GM19438 (cell line): ENCODE measurements at regions not wholly inside any gene's neighbourhood (a gene's known extent, or its start where the extent isn't known, plus 50 kb on each side); places are given as distances from the start of the nearest gene placed in this dataset.
"Not testable (repeated sequence)": the region's sequence is repeated elsewhere in the genome, so short reads cannot be mapped to it uniquely, and the experiment has no call there.

ENCODE experiments used
- ATAC-seq: cut with Tn5 transposase; IDR thresholded peaks from one replicate; pipeline ENCODE4 v1.9.1; 2021; ENCODE audit warnings: low read depth; ENCODE audit not compliant: unreplicated experiment

DNA sequence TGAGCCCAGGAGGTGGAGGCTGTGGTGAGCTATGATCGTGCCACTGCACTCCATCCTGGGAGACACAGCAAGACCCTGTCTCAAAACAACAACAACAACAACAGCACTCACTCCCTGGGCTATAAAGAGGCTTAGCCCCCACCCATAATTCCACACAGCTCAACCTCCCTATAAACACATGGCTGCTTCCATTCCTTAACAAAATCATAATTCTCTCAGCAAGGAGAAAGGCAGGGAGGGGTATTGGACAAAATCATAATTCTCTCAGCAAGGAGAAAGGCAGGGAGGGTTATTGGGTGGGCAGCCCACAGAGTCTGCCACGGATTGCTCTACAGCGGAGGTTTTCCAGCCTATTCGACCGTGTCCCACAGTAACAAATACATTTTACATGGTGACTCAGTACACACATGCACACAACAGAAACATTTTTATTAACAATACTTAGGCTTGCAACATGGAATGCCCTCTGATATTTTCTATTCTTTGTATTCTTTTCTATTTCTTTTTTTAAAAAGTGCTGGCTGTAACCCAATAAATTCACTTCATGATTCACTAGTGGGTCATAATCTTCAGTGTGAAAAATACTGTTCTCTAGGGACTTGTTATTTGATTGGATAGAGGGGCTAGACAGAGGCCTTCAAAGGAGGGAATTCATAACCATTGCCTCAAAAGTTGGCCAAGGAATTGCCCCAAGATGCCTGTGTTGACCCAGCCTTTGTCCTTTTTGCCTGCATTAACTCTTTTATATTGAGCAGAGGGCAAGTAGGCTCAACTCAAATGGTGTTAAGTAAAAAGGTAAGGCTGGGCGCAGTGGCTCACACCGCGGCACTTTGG, 50.6 kb upstream of the ZMYND8 start:
- no peak for ATAC-seq

DNA sequence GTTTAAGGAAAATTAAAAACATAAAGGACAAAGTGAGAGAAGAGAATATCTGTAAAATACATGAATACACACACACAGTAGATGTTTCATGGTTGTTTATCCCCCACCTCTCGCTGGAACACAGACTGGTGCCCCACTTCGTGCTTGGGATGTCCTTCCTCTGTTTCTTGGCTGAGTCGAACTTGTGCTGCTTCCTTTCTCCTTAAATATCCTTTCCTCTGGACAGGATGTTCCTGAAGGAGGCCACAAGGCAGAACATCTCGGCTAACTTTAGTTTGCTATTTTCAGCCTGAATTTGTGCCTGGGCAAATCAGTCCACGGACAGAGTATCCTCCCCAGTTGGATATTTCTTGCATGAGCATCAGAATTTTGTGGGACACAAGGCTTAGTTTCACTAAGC, 54.7 kb upstream of the ZMYND8 start:
- ATAC-seq: no peak

DNA sequence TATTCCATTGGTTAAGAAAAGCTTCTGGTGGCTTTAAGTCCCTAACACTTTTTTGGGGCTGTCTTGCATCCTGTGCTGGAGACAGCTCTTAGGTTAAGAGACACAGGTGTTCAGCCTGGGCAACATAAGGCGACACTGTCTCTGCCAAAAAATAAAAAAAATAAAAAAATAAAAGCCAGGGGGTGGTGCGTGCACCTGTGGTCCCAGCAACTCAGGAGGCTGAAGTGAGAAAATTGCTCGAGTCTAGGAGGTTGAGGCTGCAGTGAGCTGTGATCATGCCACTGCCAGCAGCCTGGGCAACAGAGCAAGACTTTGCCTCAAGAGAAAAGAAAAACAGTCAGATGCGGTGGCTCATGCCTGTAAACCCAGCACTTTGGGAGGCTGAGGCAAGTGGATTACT, 55.6 kb upstream of the ZMYND8 start:
- ATAC-seq: no peak

DNA sequence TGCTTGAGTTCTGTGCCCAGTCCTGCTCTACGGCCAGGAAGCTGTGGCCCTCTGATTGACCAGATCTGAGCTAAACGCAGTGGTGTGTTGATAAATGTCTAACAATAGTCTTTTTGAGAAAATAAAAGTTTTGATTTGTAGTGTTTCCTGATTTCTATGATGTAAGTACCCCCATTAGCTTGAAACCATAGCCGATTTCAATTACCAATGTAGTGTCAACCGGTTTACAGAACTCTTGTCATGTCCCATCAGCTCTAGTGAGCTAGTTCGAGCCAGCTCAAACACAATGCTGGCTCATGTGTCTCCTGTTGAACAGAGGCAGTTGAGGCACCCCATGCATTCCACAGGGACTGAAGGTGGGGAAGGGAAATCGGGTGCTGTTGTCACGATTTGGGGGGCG, 56.7 kb upstream of the ZMYND8 start:
- ATAC-seq: no peak

DNA sequence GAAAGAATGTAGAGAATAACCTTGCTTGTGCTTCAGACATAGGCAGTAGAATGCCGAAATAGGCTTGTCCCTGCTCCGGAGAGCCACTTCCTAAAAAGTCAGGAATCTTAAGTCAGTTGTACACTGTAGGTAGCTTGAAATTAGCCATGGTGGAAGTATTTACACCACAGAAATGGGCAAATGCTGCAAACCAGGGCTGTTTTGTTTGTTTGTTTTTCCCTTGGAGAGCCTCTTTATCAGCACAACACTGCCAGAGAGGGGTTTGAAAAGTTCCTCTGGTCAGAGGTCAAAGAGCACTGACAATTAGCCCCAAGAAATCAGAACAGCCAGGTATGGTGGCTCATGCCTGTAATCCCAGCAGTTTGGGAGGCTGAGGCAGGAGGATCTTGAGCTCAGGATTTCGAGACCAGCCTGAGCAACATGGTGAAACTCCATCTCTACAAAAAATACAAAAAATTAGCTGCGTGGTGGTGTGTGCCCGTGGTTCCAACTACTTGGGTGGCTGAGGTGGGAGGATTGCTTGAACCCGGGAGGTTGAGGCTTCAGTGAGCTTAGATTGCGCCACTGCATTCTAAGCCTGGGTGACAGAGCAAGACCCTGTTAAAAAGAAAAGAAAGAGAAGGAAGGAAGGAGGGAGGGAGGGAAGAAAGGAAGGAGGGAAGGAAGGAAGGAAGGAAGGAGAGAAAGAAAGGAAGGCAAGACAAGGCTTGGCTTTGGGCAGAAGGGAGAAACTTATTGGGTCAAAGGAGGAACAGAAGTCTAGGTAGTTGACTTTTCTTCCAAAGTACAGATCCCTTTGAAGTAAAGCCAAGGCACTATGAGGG, 61.0 kb upstream of the ZMYND8 start:
- no peak for ATAC-seq

DNA sequence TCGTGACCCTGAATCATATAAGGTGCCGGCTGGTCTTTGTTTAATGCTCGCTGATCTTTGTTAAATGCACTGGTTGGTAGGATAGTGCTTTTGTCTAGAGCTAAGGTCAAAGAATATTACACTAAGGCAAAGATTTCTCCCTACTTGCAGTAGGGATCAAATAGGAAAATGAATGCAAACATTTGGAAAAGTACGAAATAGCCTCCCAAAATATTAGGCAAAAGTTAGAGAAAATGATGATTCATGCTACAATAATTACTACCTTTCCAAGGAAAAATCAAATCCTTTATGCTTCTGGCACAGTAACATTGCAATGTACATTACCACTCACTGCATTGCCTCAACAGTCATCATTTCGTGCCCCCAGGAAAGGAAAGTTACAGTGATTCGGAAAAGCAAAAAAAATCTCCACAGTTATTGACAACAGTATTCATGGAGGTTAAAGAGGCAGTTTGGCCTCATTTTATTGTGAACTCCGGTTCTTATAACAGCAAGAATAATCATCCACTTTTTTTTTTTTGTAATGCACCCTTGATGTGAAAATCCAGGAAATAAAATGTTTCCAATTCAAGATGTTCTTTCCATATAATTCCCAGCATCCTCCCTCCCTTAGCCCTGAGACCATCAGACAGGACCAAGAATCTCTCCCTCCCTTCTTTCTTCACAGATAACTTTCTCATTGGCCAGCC, 61.7 kb upstream of the ZMYND8 start:
- no peak for ATAC-seq

DNA sequence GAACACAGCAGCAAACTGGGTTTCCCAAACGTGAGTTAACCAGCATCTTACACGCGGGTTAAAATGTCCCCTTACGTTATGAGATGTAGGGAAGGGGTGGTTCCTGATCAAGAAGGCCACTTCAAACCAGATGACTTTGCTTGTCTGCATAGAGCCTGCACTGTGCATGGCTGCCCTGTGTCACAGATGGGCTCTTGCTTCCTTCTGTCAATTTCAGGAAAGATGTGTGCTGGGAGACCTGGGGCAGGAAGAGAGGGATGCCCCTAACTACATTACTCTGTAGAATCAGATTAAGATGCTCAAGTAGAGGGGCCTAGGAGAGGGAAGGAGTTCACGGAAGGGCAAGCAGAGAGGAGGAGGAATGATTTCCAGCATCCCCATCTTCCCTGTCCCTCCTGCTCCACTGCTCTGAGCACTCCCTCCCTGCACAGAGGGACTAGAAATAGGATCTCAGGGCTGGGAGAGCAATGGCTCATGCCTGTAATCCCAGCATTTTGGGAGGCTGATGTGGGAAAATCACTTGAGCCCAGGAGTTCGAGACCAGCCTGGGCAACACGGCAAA, 63.5 kb upstream of the ZMYND8 start:
- ATAC-seq: no peak

DNA sequence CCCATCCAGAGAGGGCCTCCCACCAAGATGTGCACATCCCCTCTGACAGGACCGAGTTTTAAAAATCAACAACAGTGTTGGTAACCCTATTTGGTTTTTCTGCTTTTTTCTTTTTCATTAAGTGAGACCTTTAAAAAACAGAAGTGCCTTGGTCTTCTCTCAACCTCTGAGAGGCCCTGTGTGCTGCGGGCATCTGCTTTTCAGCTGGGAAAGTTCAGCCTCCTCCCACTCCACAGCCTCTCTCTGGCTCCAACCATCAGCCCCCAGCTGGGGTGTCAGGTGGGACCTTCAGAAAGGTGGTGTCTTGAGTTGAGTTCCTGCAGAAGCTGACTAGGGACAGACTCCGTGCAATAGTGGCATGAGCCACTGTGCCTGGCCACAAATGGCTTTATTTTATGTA, 64.6 kb upstream of the ZMYND8 start:
- no peak for ATAC-seq

DNA sequence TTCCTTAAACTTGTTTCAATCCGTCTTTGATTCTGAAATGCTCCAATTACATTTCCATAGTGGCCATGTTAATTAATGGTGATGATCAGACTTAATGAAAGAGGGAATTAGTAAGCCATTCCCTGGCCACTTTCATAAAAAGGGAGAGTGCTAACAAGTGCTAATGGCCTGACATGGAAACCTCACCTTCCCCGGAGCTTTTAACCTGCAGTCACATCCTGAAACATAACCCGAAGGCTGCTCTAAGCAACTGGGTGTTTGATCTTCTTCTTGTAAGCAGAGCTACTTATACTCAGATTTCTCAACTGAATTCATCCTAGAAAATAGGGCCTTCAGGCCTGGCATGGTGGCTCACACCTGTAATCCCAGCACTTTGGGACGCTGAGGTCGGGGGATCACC, 67.1 kb upstream of the ZMYND8 start:
- ATAC-seq: no peak

DNA sequence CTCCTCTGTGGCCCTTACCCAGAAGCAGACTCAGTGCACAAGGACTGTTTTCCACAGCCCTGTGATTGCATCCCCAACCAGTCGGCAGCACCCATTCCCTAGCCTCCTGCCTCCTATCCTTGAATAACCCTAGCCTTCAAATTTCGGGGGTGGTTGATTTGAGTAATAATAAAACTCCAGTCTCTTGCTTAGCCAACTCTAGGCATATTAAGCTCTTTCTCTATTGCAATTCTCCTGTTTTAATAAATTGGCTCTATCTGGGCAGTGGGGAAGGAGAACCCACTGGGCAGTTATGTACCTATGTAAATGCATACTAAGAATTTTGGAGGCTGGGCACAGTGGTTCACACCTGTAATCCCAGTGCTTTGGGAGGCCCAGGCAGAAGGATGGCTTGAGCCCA, 70.6 kb upstream of the ZMYND8 start:
- no peak for ATAC-seq

DNA sequence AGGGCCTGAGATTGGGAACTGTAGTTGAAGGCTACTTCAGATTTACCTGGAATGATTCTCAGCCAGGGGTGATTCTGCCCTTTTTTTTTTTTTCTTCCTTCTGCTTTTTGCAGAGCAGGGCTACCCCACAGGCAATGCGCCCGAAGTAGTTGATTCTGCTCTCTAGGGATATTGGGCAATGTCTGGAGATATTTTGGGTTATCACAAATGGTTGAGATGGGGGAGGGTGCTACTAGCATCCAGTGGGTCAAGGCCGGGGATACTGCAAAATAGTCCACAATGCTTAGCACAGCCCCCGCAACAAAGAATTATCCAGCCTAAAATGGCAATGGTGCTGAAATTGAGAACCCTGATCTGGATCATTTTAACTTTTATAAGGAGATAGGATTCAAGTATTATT, 71.2 kb upstream of the ZMYND8 start:
- no peak for ATAC-seq

DNA sequence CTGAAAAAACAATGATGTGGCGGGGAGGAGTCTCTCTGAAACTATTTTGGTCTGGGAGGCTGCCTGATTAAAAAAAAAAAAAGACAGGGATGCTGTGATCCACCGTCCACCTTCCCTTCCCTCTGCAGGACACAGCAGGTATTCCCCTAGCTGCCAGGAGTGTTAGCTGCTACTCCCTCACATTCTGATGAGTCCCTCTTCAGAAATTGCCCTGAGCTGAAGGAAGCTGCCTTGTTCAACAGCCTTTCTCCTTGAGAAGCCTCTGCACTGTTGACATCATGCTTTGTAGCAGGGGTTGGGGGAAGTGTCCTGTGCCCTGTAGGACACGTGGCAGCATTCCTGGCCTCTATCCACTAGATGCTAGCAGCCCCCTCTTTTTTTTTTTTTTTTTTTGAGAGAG, 71.7 kb upstream of the ZMYND8 start:
- no peak for ATAC-seq

DNA sequence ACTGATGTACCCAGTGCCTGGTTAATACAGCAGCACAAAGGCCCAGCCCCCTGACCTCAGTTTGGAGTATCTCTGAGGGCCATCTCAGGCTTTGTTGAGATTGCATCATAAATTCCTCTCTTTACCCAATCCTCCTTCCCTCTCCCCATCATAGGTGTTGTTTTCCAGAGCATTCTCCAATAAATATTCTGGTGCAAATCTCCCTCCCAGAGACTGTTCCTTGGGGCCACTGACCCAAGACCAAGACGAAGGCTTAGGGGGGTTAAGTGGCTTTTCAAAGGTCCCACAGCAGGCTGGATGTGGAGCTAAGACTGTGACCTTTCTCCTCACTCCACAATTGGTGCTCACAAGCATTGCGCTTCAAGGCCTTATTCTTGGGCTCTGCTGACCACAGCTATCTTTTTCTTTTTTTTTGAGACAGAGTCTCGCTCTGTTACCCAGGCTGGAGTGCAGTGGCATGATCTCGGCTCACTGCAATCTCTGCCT, 72.4 kb upstream of the ZMYND8 start:
- no peak for ATAC-seq

DNA sequence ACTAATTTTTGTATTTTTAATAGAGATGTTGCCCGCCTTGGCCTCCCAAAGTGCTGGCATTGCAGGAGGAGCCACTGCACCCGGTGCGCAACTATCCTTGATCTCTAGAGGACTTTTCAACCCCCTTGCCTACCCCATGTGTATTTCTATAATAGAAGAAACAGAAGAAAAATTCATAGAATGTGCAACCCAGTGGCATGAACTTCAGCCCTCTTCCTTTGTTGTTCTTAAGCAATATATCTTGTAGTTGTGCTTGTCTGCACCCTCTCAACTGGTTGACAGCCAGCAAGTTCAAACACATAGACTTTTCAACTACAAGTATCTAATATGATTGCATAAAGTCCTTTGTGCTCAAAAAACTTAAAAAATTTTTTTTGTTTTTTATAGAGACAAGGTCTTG, 72.3 kb upstream of the NCOA3 start:
- no peak for ATAC-seq

DNA sequence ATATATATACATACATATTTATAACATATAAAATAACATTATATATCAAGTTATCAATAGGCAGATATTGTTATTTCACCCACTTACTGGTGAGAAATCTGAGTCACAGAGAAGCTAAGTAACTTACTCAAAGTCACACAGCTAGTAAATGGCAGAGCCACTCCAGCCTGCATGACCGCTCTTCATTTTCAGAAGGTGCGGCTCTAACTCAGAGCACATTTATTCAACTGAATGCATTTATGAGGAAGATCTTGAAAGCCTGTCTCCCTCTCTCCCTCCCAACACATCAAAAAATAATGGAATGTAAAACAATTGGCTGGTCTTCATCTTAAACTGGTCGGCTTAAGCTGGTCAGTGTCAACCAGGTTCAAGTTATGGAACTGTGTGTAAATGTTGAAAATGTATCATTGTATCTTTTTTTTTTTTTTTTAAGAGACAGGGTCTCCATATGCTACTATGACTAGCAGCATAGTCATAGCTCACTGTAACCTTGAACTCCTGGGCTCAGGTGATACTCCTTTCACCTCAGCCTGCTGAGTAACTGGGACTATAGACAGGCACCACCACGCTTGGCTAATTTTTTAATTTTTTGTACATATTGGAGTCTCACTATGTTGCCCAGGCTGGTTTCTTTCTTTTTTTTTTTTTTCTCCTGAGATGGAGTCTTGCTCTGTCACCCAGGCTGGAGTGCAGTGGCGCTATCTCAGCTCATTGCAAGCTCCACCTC, 70.7 kb upstream of the NCOA3 start:
- ATAC-seq: no peak

DNA sequence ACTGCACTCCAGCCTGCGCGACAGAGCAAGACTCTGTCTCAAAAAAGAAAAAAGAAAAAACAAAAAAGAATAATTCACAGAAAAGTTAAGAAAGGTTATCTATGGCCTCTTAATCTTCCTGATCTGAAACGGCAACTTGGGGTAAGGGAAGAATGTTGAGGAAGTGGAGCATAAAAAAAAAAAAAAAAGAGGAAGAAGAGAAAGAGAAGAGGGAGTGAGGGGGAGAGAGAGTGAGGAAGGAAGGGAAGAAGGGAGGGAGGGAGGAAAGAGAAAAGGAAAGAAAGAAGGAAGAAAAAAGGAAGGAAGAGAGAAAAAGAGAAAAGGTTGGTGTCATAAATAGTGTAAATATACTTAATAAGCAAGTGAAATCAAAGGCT, 68.9 kb upstream of the NCOA3 start:
- ATAC-seq: no peak

DNA sequence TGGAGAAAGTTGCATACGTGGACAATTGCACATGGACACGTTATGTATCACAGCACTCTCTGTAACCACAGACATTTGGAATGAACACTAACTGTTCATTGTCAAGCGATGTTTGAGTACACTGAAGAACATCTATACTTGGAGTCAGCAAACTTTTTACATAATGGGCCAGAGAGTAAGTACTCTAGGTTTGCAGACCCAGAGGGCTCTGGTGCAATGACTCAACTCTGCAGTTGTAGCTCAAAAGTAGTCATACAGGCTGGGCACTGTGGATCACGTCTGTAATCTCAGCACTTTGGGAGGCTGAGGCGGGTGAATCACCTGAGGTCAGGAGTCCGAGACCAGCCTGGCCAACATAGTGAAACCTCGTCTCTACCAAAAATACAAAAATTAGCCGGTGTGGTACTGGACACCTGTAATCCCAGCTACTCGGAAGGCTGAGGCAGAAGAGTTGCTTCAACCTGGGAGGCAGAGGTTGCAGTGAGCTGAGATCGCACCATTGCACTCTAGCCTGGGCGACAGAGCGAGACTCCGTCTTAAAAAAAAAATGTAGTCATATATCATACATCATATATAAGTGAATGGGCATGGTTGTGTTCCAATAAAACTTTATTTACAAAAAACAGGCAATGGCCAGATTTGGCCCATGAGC, 67.4 kb upstream of the NCOA3 start:
- not testable (repeated sequence) for ATAC-seq

DNA sequence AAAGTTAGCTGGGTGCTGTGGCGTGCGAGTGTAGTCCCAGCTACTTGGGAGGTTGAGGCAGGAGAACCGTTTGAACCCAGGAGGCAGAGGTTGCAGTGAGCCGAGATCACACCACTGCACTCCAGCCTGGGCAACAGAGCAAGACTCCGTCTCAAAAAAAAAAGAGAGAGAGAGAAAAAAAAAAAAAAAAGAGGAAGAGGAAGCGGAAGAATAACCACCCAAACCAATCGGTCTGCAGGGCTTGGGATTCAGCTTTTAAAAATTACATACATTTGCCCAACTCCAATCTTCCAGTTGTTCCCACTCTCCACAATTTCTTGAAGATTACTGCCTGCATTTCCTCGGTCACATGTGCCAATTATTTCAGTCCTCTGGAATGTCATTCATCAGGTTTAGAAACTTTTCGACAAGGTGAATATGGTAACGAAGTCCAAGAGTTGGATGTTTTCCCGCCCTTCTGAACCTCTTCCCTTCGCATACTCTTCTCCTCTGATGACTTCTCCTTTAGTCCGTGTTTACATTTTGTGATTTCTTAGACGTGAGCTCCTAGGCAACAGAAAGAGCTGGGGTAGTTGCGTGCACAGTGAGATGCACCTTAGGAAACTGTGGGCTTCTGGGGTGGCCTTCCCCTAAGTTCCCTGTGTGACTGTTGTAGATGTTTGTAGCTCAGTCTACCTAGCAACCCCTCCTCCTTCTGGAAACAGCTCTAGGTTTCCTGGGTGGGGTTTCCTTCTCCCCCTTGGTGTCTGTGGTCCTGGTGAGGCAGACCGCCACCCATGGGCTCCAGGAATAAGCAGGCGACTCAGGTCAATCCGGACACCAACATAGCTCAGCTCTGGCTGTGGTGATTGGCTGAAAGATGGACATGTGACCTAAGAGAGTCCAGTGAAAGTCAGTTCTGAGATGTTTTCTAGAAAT, 63.0 kb upstream of the NCOA3 start:
- peak; percentile 46 for ATAC-seq
